Skin epidermis (tissue), 12 donors: ENCODE measurements at regions not wholly inside any gene's neighbourhood (a gene's known extent, or its start where the extent isn't known, plus 50 kb on each side); places are given as distances from the start of the nearest gene placed in this dataset.
"Not testable (repeated sequence)": the region's sequence is repeated elsewhere in the genome, so short reads cannot be mapped to it uniquely, and the experiment has no call there.

Experiments used
- H3K27ac ChIP-seq, 21 experiments: fragments of 200-600 bp; sonication (generic) in 11 of 21; one replicate each; pipeline ENCODE4 v1.5.0; 2020; ENCODE audit warnings: mild to moderate bottlenecking in 3 of 21, inconsistent platforms in 2 of 21, moderate library complexity in 2 of 21
- H3K4me3 ChIP-seq, 7 experiments: fragments of 200-600 bp; sonication (generic) in 2 of 7; one replicate each; pipeline ENCODE4 v1.5.0; 2020; ENCODE audit warnings: inconsistent platforms in 2 of 7, mild to moderate bottlenecking in 2 of 7, moderate library complexity in 1 of 7

- no peak overlapping the region for H3K4me3 ChIP-seq
- H3K27ac ChIP-seq: no peak overlapping the region
Observed at GRCh38 chr5:91839233-91839632, 456.1 kb upstream of the ARRDC3 start.

GRCh38 chr5:91830361-91830953 lies 447.3 kb upstream of the ARRDC3 start:
- no peak overlapping the region for H3K27ac ChIP-seq
- no peak overlapping the region for H3K4me3 ChIP-seq

DNA sequence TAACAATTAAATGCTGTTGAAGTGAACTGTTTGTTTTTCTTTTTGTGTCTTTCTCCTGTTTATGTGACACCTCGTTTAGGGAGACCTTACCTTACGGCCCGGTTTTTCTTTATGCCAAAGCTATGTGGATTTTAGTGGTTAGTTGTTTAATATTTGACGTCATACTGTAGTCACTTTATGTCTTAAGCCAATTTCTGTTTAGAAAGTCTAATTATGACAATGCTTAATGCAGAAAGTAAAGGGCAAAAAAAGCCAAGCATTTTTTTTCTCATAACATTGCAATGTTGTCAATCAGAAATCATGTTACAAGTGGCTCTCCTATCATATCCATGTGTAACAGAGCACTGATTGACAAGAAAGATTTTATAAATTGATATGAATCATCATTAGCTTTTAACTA lies 442.5 kb upstream of the ARRDC3 start:
- H3K27ac ChIP-seq: no peak overlapping the region
- no peak overlapping the region for H3K4me3 ChIP-seq

GRCh38 chr5:91824406-91824805 lies 441.3 kb upstream of the ARRDC3 start:
- Histone ChIP-seq H3K4me3 (no peak overlapping the region), H3K27ac (no peak overlapping the region)

DNA sequence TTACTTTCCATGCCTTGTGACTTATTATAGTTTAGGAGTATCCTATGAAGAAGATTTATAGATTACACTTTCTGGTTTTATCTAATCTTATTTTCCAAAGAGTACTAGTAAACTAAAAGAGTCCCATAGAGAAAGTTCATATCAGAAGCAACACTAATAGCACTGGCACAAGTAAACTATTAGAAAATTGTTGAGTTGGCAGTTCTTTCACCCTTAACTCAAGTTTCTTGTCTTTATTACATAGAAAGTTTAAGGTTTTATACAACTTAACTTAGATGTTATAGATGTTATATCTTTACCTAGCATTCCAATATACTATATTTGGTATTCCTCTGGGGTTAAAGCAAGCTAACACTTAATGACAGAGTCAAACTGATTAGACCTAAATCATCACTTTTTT lies 437.8 kb upstream of the ARRDC3 start:
- H3K4me3 ChIP-seq: no peak overlapping the region
- H3K27ac ChIP-seq: no peak overlapping the region

GRCh38 chr5:91816681-91817080 lies 433.6 kb upstream of the ARRDC3 start:
- no peak overlapping the region for H3K4me3 ChIP-seq
- no peak overlapping the region for H3K27ac ChIP-seq

GRCh38 chr5:91797576-91797975 lies 414.5 kb upstream of the ARRDC3 start:
- H3K27ac ChIP-seq: no peak overlapping the region
- H3K4me3 ChIP-seq: no peak overlapping the region

- Histone ChIP-seq H3K4me3 (no peak overlapping the region), H3K27ac (no peak overlapping the region)
Observed at GRCh38 chr5:91794856-91795548, 411.9 kb upstream of the ARRDC3 start.

- H3K27ac ChIP-seq: no peak overlapping the region
- no peak overlapping the region for H3K4me3 ChIP-seq
Observed at GRCh38 chr5:91794455-91794854, 411.3 kb upstream of the ARRDC3 start.

DNA sequence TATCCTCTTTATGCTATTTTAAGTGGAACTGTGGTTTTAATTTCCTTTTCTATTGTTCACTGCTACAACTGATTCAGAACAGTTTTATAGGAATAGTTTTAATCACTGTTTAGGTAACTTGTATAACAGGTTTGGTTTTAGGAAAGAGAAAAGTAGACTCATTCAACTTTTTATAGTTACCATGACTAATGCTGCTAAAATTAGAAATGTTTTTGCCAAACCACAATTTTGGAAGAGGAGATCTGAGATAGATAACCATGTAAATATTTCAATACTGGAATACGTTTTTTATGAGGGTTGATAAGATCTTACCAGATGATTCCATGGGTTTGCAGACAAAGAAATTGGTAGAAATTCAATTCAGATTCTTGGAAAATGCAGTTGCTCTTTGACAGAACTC lies 404.6 kb upstream of the ARRDC3 start:
- Histone ChIP-seq H3K4me3 (no peak overlapping the region), H3K27ac (no peak overlapping the region)

GRCh38 chr5:91777671-91778070 lies 394.6 kb upstream of the ARRDC3 start:
- no peak overlapping the region for H3K27ac ChIP-seq
- H3K4me3 ChIP-seq: no peak overlapping the region

DNA sequence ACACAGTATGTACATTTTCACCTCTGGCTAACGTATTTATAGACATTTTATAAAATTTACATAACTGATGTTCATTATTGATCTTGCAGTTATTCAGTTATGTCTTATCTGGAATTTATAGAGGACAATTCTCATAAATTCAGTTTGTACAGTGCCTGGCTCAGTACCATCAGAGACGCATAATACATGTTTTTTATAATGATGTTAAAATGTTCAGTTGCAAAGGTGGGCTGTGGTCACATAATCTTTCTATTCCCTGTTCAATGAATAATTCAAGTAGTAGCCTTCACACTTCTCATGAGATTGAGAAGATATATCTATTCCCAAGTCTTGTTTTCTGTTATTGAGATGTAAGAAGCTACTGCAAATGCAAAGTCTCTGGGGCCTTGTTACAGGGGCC lies 393.1 kb upstream of the ARRDC3 start:
- Histone ChIP-seq H3K4me3 (no peak overlapping the region), H3K27ac (no peak overlapping the region)

DNA sequence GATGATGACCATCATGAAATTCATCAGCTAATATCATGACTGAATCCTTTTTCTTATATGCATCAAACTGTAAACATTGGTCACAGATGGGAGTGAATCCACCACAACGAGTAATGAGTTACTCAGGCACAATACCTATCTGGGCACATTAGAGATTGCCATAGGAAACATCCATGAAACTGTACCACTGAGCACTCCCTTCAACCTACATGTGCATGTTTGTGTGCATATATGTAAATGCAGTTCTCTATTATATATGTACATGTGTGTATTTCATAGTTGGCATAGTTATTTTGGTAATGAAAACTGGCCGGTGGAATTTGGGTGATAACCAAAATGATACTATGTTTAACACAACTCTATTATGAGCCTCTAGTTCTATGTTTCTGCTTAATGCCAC lies 387.3 kb upstream of the ARRDC3 start:
- no peak overlapping the region for H3K4me3 ChIP-seq
- no peak overlapping the region for H3K27ac ChIP-seq

DNA sequence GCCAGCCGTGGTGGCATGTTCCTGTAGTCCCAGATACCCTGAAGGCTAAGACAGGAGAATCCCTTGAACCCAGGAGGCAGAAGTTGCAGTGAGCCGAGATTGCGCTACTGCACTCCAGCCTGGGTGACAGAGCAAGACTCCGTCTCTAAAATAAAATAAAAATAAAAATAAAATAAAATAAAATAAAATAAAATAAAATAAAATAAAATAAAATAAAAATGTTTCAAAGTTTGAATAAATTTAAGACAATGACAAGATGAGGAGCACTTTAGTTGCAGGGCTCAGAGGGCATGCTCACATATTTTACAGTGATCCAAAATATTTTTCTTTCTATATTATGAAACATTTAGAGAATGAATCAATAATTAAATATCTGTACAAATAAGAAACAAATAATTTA lies 374.3 kb upstream of the ARRDC3 start:
- not testable (repeated sequence) for H3K4me3 ChIP-seq, H3K27ac ChIP-seq

DNA sequence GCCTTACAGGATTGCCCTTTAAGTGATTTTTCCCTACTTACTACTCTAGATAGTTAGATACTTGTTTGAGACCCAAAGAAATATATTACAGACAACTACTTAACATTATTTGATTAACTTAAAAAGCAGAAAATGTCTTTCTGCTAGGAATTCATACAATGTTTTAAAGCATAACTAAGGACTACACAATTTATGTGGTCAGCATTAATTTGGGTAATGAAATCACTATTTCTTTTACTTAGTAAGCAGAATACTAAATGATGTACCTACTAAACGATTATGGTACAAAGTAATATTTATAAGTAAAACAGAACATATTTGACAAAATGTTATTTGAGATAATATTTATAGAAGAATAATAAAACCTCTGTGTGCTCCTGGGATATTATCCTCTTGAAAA lies 371.9 kb upstream of the ARRDC3 start:
- H3K4me3 ChIP-seq: no peak overlapping the region
- H3K27ac ChIP-seq: no peak overlapping the region

DNA sequence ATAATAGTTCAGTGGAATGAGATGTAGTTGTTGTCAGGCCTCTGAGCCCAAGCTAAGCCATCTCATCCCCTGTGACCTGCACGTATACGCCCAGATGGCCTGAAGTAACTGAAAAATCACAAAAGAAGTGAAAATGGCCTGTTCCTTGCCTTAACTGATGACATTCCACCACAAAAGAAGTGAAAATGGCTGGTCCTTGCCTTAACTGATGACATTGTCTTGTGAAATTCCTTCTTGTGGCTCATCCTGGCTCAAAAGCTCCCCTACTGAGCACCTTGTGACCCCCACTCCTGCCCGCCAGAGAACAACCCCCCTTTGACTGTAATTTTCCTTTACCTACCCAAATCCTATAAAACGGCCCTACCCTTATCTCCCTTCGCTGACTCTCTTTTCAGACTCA lies 361.4 kb upstream of the ARRDC3 start:
- not testable (repeated sequence) for H3K4me3 ChIP-seq

DNA sequence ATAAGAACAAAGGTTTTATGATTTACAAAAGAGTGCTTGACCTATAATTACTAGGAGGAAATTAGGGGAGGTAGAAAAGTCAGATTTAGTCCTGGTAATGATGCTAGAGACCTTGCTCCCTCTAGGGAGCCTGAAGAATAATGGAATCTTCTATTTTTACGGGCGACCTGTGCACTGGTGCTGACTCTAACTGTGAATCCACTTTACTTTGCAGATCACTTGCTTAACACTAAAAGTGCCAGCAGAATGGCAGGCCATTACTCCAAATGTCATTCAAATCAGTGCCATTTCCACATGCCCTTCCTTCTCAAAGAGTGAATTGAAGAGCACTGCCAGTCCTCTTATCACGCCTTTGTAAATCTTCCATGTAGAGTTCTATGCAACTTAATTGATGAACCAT lies 359.4 kb upstream of the ARRDC3 start:
- no peak overlapping the region for H3K4me3 ChIP-seq
- H3K27ac ChIP-seq: no peak overlapping the region

More for the DNA sequence above, 361.4 kb upstream of the ARRDC3 start:
- not testable (repeated sequence) for H3K27ac ChIP-seq

DNA sequence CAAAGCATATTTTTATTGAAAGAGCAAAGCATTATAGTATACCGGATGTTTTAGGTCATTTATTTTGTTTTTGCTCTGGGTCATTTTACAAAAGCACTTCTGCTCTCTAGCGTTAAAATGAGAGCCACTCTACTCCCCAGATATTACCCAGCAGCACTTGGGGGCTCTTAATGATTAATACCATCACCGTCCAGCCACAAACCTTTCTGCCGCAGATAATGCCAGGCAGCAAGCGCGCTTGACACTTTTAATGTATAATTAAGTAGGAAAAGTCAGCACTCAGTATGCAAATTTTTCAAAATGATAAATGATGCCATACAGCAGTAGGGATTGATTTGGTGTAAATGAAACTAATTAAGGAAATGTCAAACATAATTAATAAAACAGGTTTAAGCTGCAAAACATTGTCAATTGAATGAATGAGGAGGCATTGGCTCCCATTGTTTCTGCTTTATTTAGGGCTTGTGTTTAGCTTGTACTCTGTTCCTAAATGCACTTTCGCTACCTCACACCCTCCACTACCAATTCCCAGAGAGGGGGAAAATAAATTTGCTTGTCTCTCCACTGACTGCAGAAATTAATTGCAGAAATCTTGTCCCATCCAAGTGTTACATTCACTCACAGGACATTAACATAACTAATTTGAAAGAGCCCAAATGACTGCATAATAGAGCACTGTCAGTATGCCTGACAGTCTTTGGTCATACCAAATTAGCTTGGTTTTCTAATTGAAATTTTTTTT lies 358.8 kb upstream of the ARRDC3 start:
- Histone ChIP-seq H3K27ac (no peak overlapping the region), H3K4me3 (no peak overlapping the region)

GRCh38 chr5:91730026-91730425 lies 346.9 kb upstream of the ARRDC3 start:
- Histone ChIP-seq H3K4me3 (no peak overlapping the region), H3K27ac (no peak overlapping the region)

- H3K4me3 ChIP-seq: no peak overlapping the region
Observed at GRCh38 chr5:91727463-91727862, 344.3 kb upstream of the ARRDC3 start.

DNA sequence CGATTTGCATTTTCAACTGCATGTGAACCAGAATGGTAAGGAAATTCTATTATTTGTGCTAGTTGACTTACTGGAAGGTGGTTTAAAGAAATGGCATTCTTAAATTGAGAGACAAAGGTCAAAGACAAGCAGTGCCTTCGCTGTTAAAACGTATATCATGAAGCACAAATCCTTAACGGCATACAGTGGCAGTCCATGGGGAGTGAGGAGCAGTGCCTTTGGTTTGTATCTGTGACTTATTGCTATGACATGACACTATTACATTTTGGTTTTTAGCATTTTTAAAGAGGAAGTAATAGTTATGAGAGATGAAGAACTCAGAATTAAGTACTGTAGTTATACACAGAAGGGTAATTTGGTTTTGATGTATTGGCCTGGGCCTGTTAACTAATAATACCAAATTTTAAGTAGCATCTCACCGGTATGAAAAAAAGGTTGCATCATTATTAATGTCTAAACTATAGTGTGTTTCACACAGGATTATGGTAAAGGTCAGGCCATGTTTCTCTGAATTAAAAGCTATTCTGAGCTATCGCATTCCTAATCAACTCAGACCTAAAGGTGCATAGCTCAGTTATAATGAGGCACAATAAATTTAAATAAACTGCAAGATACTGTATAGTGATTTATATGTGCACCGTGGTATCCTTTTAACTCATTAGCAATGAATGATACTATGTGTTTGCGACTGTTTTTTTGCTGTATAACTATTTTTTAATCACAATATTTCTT lies 339.8 kb upstream of the ARRDC3 start:
- no peak overlapping the region for H3K4me3 ChIP-seq
- no peak overlapping the region for H3K27ac ChIP-seq

More at GRCh38 chr5:91727463-91727862, 344.3 kb upstream of the ARRDC3 start:
- H3K27ac ChIP-seq: no peak overlapping the region
